Suppressor macrophage treated with lipopolysaccharide for 1 hour (primary cell): ENCODE measurements at regions not wholly inside any gene's neighbourhood (a gene's known extent, or its start where the extent isn't known, plus 50 kb on each side); places are given as distances from the start of the nearest gene placed in this dataset.

Experiments used
- DNase-seq, 3 donors: peaks; one replicate each; pipeline ENCODE4 v3.0.0-alpha.2; 2020 to 2022

GRCh38 chr3:176789281-176789705, 408.0 kb downstream of the TBL1XR1 start:
- no peak for DNase-seq

- no peak for DNase-seq
Measured at GRCh38 chr3:176787506-176787905, 409.8 kb downstream of the TBL1XR1 start.

- DNase-seq = no peak
Measured at GRCh38 chr3:176785171-176785570, 412.1 kb downstream of the TBL1XR1 start.

- DNase-seq = no peak
Measured at GRCh38 chr3:176780766-176781165, 416.5 kb downstream of the TBL1XR1 start.

GRCh38 chr3:176776622-176777175, 420.6 kb downstream of the TBL1XR1 start:
- DNase-seq = no peak

GRCh38 chr3:176769547-176770190, 427.6 kb downstream of the TBL1XR1 start:
- no peak for DNase-seq

- DNase-seq = no peak
Measured at GRCh38 chr3:176767385-176767784, 429.9 kb downstream of the TBL1XR1 start.

- no peak for DNase-seq
Measured at GRCh38 chr3:176766862-176767261, 430.4 kb downstream of the TBL1XR1 start.

- DNase-seq = no peak
Measured at GRCh38 chr3:176765382-176765900, 431.8 kb downstream of the TBL1XR1 start.

GRCh38 chr3:176759815-176760506, 437.3 kb downstream of the TBL1XR1 start:
- no peak for DNase-seq

- DNase-seq = no peak
Measured at GRCh38 chr3:176757429-176757828, 439.9 kb downstream of the TBL1XR1 start.

GRCh38 chr3:176755977-176756376, 441.3 kb downstream of the TBL1XR1 start:
- no peak for DNase-seq

- no peak for DNase-seq
Measured at GRCh38 chr3:176755552-176755951, 441.7 kb downstream of the TBL1XR1 start.

- no peak for DNase-seq
Measured at GRCh38 chr3:176741664-176742047, 455.6 kb downstream of the TBL1XR1 start.

GRCh38 chr3:176740906-176741663, 456.2 kb downstream of the TBL1XR1 start:
- no peak for DNase-seq

GRCh38 chr3:176739159-176739558, 458.1 kb downstream of the TBL1XR1 start:
- no peak for DNase-seq

- no peak for DNase-seq
Measured at GRCh38 chr3:176737480-176738110, 459.7 kb downstream of the TBL1XR1 start.

GRCh38 chr3:176734146-176734545, 463.1 kb downstream of the TBL1XR1 start:
- no peak for DNase-seq

- DNase-seq = no peak
Measured at GRCh38 chr3:176724394-176724759, 472.9 kb downstream of the TBL1XR1 start.

GRCh38 chr3:176723758-176724393, 473.4 kb downstream of the TBL1XR1 start:
- DNase-seq = no peak

- no peak for DNase-seq
Measured at GRCh38 chr3:176714034-176714433, 483.2 kb downstream of the TBL1XR1 start.

GRCh38 chr3:176712191-176712590, 485.1 kb downstream of the TBL1XR1 start:
- DNase-seq = no peak
